HCT116 (cell line): ENCODE measurements at regions not wholly inside any gene's neighbourhood (a gene's known extent, or its start where the extent isn't known, plus 50 kb on each side); places are given as distances from the start of the nearest gene placed in this dataset.

ENCODE experiments used
- ATAC-seq: fragments of 200-7000 bp; cut with Tn5 transposase; 2 replicates; pipeline ENCODE4 v1.9.1; 2020; ENCODE audit warnings: mild to moderate bottlenecking, moderate library complexity
- BruUV-seq: library from RNA; stranded (reverse); fragments of 400-500 nt; replicated peaks from 2 replicates; lab custom pipeline; 2021; lab: Mats Ljungman, UMichigan
- CTCF ChIA-PET: fragments of 300-600 bp; sonication (Branson Sonifier 250); formaldehyde crosslinking; loops from one replicate; lab custom pipeline; 2021; ENCODE audit warnings: antibody characterized with exemption; lab: Charles Lee
- POLR2A ChIA-PET: fragments of 300-600, 350-600 bp; sonication (Branson Sonifier 250); formaldehyde crosslinking; loops from one replicate; lab custom pipeline; 2021; ENCODE audit warnings: antibody characterized with exemption; lab: Charles Lee
- RAD21 ChIA-PET, 2 experiments: fragments of 300-600 bp; sonication (Branson Sonifier 250); formaldehyde crosslinking; loops; one replicate each; lab custom pipeline; 2023; ENCODE audit warnings: low total read pairs in 2 of 2; ENCODE audit not compliant: uncharacterized antibody in 2 of 2, unreplicated experiment in 2 of 2, low non-redundant PET in 1 of 2; lab: Charles Lee
- DNase-seq: peaks from one replicate; pipeline ENCODE4 v3.0.0-alpha.2; 2010; ENCODE audit warnings: low read depth, low spot score
- H2AFZ ChIP-seq: fragments of 200-600 bp; shearing (Covaris generic), sonication (generic); 2 replicates; pipeline ENCODE4 v1.6.1; 2017; ENCODE audit warnings: low read depth, mixed run types, mixed read lengths, antibody characterized with exemption, low read length; ENCODE audit not compliant: poor library complexity, severe bottlenecking
- H3K27ac ChIP-seq: 2 replicates; pipeline ENCODE4 v1.5.1; 2012; ENCODE audit warnings: low read depth, low read length
- H3K27me3 ChIP-seq: fragments of 200-600 bp; sonication (generic); 2 replicates; pipeline ENCODE4 v1.6.1; 2016; ENCODE audit warnings: mixed run types, low read length, mixed read lengths; ENCODE audit not compliant: insufficient read depth
- H3K36me3 ChIP-seq, 2 experiments: fragments of 200-500 bp in 1 of 2; fragments of 200-600 bp in 1 of 2; sonication (Bioruptor generic) in 1 of 2; sonication (generic) in 1 of 2; 2 replicates each; pipeline versions ENCODE4 v1.5.1 to v1.6.1; 2014 to 2016; ENCODE audit warnings: low read length in 2 of 2, inconsistent platforms in 1 of 2, mixed read lengths in 1 of 2, mixed run types in 1 of 2; ENCODE audit not compliant: insufficient read depth in 2 of 2, control insufficient read depth in 1 of 2
- H3K4me1 ChIP-seq, 2 experiments: fragments of 200-600 bp in 1 of 2; sonication (generic) in 1 of 2; 2 replicates each; pipeline versions ENCODE4 v1.5.1 to v1.6.1; 2012 to 2017; ENCODE audit warnings: low read length in 2 of 2, inconsistent platforms in 1 of 2, mild to moderate bottlenecking in 1 of 2, mixed read lengths in 1 of 2, mixed run types in 1 of 2, moderate library complexity in 1 of 2; ENCODE audit not compliant: insufficient read depth in 2 of 2, control insufficient read depth in 1 of 2
- H3K4me2 ChIP-seq: fragments of 200-600 bp; sonication (generic); 2 replicates; pipeline ENCODE4 v1.6.1; 2017; ENCODE audit warnings: mixed run types, low read length, mixed read lengths
- H3K4me3 ChIP-seq, 2 experiments: fragments of 200-600 bp in 1 of 2; sonication (generic) in 1 of 2; replicated peaks in 1 of 2; 2 replicates each; pipeline ENCODE4 v1.5.1; 2011 to 2016; ENCODE audit warnings: low read length in 2 of 2, control low read depth in 1 of 2, low read depth in 1 of 2, mild to moderate bottlenecking in 1 of 2, mixed read lengths in 1 of 2, mixed run types in 1 of 2
- H3K79me2 ChIP-seq: fragments of 200-600 bp; sonication (generic); 2 replicates; pipeline ENCODE4 v1.6.1; 2017; ENCODE audit warnings: mild to moderate bottlenecking, mixed run types, low read length, moderate library complexity, mixed read lengths; ENCODE audit not compliant: insufficient read depth
- H3K9ac ChIP-seq: fragments of 200-600 bp; sonication (generic); 2 replicates; pipeline ENCODE4 v1.6.1; 2016; ENCODE audit warnings: low read length, mixed read lengths
- H3K9me2 ChIP-seq: fragments of 200-600 bp; sonication (generic), shearing (Covaris generic); 2 replicates; pipeline ENCODE4 v1.6.1; 2017; ENCODE audit warnings: mixed run types, mild to moderate bottlenecking, moderate library complexity; ENCODE audit not compliant: insufficient read depth
- H3K9me3 ChIP-seq, 2 experiments: fragments of 200-500 bp in 1 of 2; fragments of 200-600 bp in 1 of 2; sonication (Bioruptor generic) in 1 of 2; sonication (generic) in 1 of 2; 2 replicates each; pipeline ENCODE4 v1.6.1; 2014 to 2017; ENCODE audit warnings: low read length in 2 of 2, mixed read lengths in 2 of 2, inconsistent platforms in 1 of 2, low read depth in 1 of 2, mild to moderate bottlenecking in 1 of 2, mixed run types in 1 of 2, moderate library complexity in 1 of 2; ENCODE audit not compliant: control insufficient read depth in 1 of 2, insufficient read depth in 1 of 2
- H4K20me1 ChIP-seq: fragments of 200-600 bp; sonication (generic), shearing (Covaris generic); 2 replicates; pipeline ENCODE4 v1.6.1; 2017; ENCODE audit warnings: mixed run types, mild to moderate bottlenecking, moderate library complexity; ENCODE audit not compliant: insufficient read depth
- ELF1 ChIP-seq: IDR thresholded peaks from 2 replicates; pipeline ENCODE4 v1.6.1; 2012; ENCODE audit warnings: low read depth, borderline replicate concordance
- EZH2phosphoT487 ChIP-seq: fragments of 200-600 bp; IDR thresholded peaks from 2 replicates; pipeline ENCODE4 v1.6.1; 2018; ENCODE audit warnings: antibody characterized with exemption, borderline replicate concordance
- FOSL1 ChIP-seq: IDR thresholded peaks from 2 replicates; pipeline ENCODE4 v1.6.1; 2012; ENCODE audit warnings: low read depth
- JUND ChIP-seq: IDR thresholded peaks from 2 replicates; pipeline ENCODE4 v1.6.1; 2012
- POLR2A ChIP-seq: IDR thresholded peaks from 2 replicates; pipeline ENCODE4 v1.7.0; 2011; ENCODE audit warnings: borderline replicate concordance; ENCODE audit not compliant: insufficient read depth, insufficient read length; ENCODE audit errors: extremely low read depth
- RAD21 ChIP-seq: IDR thresholded peaks from 2 replicates; pipeline ENCODE4 v1.6.1; 2012; ENCODE audit warnings: low read depth, mild to moderate bottlenecking
- SP1 ChIP-seq: IDR thresholded peaks from 2 replicates; pipeline ENCODE4 v1.6.1; 2012; ENCODE audit warnings: low read depth
- TCF7L2 ChIP-seq: IDR thresholded peaks from 2 replicates; pipeline ENCODE4 v1.7.0; 2011; ENCODE audit warnings: borderline replicate concordance, inconsistent platforms; ENCODE audit not compliant: insufficient read depth, insufficient read length; ENCODE audit errors: extremely low read depth
- YY1 ChIP-seq: IDR thresholded peaks from 2 replicates; pipeline ENCODE4 v1.6.1; 2011; ENCODE audit warnings: low read length, low read depth, moderate library complexity, mild to moderate bottlenecking; ENCODE audit not compliant: insufficient replicate concordance; ENCODE audit errors: extremely low read depth
- ZFX ChIP-seq: fragments of 450-650 bp; IDR thresholded peaks from 2 replicates; pipeline ENCODE4 v1.6.1; 2017
- intact Hi-C: fragments of 100-400 bp; cut with micrococcal nuclease; formaldehyde crosslinking; loops from 2 replicates; pipeline ENCODE4 v1.10.0; 2022
- TF ChIP-seq, protein P1 (sequence below): IDR thresholded peaks from 2 replicates; pipeline ENCODE4 v1.6.1; 2011; ENCODE audit warnings: mild to moderate bottlenecking, low read length, moderate library complexity; ENCODE audit not compliant: insufficient replicate concordance; ENCODE audit errors: extremely low read depth
- TF ChIP-seq, protein P2 (sequence below): IDR thresholded peaks from 2 replicates; pipeline ENCODE4 v1.6.1; 2012
- TF ChIP-seq, protein P3 (sequence below): IDR thresholded peaks from 2 replicates; pipeline ENCODE4 v1.6.1; 2012; ENCODE audit warnings: low read depth
- TF ChIP-seq, protein P4 (sequence below), 3 experiments: fragments of 200-600 bp in 1 of 3; sonication (generic) in 1 of 3; IDR thresholded peaks in 2 of 3; conservative IDR thresholded peaks in 1 of 3; 2 replicates each; pipeline ENCODE4 v1.5.1; 2012 to 2017; ENCODE audit warnings: low read depth in 2 of 3, low read length in 2 of 3, antibody characterized with exemption in 1 of 3, borderline replicate concordance in 1 of 3, control low read depth in 1 of 3, mild to moderate bottlenecking in 1 of 3, mixed read lengths in 1 of 3, mixed run types in 1 of 3, moderate library complexity in 1 of 3; ENCODE audit not compliant: insufficient read depth in 1 of 3

DNA sequence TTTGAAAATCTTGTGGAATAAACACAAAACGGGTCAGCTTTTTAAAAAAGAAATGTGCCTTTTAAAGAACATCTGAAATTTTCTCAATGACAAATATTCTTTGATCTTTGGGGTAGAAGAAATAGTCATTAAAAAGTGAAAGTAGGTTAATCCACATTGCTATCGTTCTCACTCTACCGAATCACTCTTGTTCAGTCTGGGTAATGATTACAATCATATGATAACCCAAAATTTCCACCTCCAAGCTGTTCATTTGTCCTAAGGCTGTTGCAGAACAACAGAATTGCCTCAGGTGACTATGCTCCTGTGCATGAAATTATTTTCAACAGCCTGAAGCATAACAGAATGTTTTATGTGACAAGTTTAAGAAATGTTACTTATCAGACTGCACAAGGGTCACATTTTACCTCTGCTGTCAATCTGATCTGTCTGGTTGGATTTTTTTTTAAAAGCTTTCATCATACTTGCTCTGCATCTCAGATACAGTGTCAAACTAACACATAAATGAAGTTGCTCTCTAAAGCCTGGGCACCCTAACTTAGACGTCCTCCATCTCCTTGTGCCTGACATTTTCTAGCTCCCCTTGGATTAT lies 227.3 kb downstream of the LURAP1L start:
- CTCF ChIA-PET, result no interaction called here
- Histone ChIP-seq H3K4me3 (no peak overlapping the region), H3K4me2 (no peak overlapping the region), H3K36me3 (no peaks in the 10 kb centered on the region), H3K9me3 (no peaks in the 10 kb centered on the region), H3K27me3 (no peaks in the 10 kb centered on the region), H3K27ac (no peak overlapping the region), H4K20me1 (no peaks in the 10 kb centered on the region), H3K9ac (no peak overlapping the region), H3K9me2 (no peaks in the 10 kb centered on the region), H3K79me2 (no peaks in the 10 kb centered on the region), H2AFZ (no peak overlapping the region), H3K4me1 (no peaks in the 10 kb centered on the region)
- ATAC-seq (no peak), DNase-seq (no peak)
- RAD21 ChIA-PET, result no interaction called here
- intact Hi-C loops, result no loop called here
- POLR2A ChIA-PET, result no interaction called here
- no peak for TF ChIP-seq POLR2A
- TF ChIP-seq, protein P1, sequence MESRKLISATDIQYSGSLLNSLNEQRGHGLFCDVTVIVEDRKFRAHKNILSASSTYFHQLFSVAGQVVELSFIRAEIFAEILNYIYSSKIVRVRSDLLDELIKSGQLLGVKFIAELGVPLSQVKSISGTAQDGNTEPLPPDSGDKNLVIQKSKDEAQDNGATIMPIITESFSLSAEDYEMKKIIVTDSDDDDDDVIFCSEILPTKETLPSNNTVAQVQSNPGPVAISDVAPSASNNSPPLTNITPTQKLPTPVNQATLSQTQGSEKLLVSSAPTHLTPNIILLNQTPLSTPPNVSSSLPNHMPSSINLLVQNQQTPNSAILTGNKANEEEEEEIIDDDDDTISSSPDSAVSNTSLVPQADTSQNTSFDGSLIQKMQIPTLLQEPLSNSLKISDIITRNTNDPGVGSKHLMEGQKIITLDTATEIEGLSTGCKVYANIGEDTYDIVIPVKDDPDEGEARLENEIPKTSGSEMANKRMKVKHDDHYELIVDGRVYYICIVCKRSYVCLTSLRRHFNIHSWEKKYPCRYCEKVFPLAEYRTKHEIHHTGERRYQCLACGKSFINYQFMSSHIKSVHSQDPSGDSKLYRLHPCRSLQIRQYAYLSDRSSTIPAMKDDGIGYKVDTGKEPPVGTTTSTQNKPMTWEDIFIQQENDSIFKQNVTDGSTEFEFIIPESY, result no peak
- TF ChIP-seq RAD21, result no peak
- TF ChIP-seq, protein P2, sequence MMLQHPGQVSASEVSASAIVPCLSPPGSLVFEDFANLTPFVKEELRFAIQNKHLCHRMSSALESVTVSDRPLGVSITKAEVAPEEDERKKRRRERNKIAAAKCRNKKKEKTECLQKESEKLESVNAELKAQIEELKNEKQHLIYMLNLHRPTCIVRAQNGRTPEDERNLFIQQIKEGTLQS, result no peak
- TF ChIP-seq ZFX, result no peak
- TF ChIP-seq, protein P3, sequence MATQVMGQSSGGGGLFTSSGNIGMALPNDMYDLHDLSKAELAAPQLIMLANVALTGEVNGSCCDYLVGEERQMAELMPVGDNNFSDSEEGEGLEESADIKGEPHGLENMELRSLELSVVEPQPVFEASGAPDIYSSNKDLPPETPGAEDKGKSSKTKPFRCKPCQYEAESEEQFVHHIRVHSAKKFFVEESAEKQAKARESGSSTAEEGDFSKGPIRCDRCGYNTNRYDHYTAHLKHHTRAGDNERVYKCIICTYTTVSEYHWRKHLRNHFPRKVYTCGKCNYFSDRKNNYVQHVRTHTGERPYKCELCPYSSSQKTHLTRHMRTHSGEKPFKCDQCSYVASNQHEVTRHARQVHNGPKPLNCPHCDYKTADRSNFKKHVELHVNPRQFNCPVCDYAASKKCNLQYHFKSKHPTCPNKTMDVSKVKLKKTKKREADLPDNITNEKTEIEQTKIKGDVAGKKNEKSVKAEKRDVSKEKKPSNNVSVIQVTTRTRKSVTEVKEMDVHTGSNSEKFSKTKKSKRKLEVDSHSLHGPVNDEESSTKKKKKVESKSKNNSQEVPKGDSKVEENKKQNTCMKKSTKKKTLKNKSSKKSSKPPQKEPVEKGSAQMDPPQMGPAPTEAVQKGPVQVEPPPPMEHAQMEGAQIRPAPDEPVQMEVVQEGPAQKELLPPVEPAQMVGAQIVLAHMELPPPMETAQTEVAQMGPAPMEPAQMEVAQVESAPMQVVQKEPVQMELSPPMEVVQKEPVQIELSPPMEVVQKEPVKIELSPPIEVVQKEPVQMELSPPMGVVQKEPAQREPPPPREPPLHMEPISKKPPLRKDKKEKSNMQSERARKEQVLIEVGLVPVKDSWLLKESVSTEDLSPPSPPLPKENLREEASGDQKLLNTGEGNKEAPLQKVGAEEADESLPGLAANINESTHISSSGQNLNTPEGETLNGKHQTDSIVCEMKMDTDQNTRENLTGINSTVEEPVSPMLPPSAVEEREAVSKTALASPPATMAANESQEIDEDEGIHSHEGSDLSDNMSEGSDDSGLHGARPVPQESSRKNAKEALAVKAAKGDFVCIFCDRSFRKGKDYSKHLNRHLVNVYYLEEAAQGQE, result no peak
- TF ChIP-seq TCF7L2, result no peak
- no peak for TF ChIP-seq YY1
- TF ChIP-seq SP1, result no peak
- no peak for TF ChIP-seq JUND
- no peak for TF ChIP-seq FOSL1
- TF ChIP-seq ELF1, result no peak
- no peak for TF ChIP-seq EZH2phosphoT487
- TF ChIP-seq, protein P4, sequence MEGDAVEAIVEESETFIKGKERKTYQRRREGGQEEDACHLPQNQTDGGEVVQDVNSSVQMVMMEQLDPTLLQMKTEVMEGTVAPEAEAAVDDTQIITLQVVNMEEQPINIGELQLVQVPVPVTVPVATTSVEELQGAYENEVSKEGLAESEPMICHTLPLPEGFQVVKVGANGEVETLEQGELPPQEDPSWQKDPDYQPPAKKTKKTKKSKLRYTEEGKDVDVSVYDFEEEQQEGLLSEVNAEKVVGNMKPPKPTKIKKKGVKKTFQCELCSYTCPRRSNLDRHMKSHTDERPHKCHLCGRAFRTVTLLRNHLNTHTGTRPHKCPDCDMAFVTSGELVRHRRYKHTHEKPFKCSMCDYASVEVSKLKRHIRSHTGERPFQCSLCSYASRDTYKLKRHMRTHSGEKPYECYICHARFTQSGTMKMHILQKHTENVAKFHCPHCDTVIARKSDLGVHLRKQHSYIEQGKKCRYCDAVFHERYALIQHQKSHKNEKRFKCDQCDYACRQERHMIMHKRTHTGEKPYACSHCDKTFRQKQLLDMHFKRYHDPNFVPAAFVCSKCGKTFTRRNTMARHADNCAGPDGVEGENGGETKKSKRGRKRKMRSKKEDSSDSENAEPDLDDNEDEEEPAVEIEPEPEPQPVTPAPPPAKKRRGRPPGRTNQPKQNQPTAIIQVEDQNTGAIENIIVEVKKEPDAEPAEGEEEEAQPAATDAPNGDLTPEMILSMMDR (IDR thresholded peaks at IDR 0.05 in 2 of 3, conservative IDR thresholded peaks at IDR 0.05 in 1 of 3; ENCODE audit: borderline replicate concordance in 1 of 3, insufficient read depth in 1 of 3, low read depth in 2 of 3, low read length in 2 of 3), result no peak
- no TSS peak for BruUV-seq
